GM21825 (cell line): ENCODE measurements at regions not wholly inside any gene's neighbourhood (a gene's known extent, or its start where the extent isn't known, plus 50 kb on each side); places are given as distances from the start of the nearest gene placed in this dataset.

Experiments
- ATAC-seq: cut with Tn5 transposase; IDR thresholded peaks from one replicate; pipeline ENCODE4 v1.9.1; 2021; ENCODE audit warnings: mild to moderate bottlenecking, moderate library complexity; ENCODE audit not compliant: unreplicated experiment

- no peak for ATAC-seq
These were observed 287.4 kb upstream of the RUNX1 start for GRCh38 chr21:35336534-35336933.

GRCh38 chr21:35335951-35336446 is 286.9 kb upstream of the RUNX1 start:
- ATAC-seq: no peak

GRCh38 chr21:35333831-35334618 is 284.9 kb upstream of the RUNX1 start:
- ATAC-seq: no peak

- no peak for ATAC-seq
These were observed 283.8 kb upstream of the RUNX1 start for GRCh38 chr21:35332841-35333426.

- no peak for ATAC-seq
These were observed 281.0 kb upstream of the RUNX1 start for GRCh38 chr21:35329940-35330660.

- ATAC-seq: no peak
These were observed 279.9 kb upstream of the RUNX1 start for GRCh38 chr21:35328856-35329455.

GRCh38 chr21:35326677-35327076 is 277.6 kb upstream of the RUNX1 start:
- no peak for ATAC-seq

GRCh38 chr21:35325953-35326352 is 276.9 kb upstream of the RUNX1 start:
- ATAC-seq: no peak

GRCh38 chr21:35324372-35325220 is 275.5 kb upstream of the RUNX1 start:
- no peak for ATAC-seq

- no peak for ATAC-seq
These were observed 274.8 kb upstream of the RUNX1 start for GRCh38 chr21:35323947-35324346.

- no peak for ATAC-seq
These were observed 272.5 kb upstream of the RUNX1 start for GRCh38 chr21:35321322-35322200.

GRCh38 chr21:35319684-35320283 is 270.7 kb upstream of the RUNX1 start:
- no peak for ATAC-seq

GRCh38 chr21:35316933-35317332 is 267.8 kb upstream of the RUNX1 start:
- no peak for ATAC-seq

GRCh38 chr21:35316456-35316855 is 267.4 kb upstream of the RUNX1 start:
- no peak for ATAC-seq

GRCh38 chr21:35314857-35315582 is 265.9 kb upstream of the RUNX1 start:
- no peak for ATAC-seq

- ATAC-seq: no peak
These were observed 262.9 kb upstream of the RUNX1 start for GRCh38 chr21:35311985-35312384.

- ATAC-seq: no peak
These were observed 260.2 kb upstream of the RUNX1 start for GRCh38 chr21:35309316-35309715.

- ATAC-seq: no peak
These were observed 254.0 kb upstream of the RUNX1 start for GRCh38 chr21:35303085-35303484.
